H1 (cell line): ENCODE measurements at regions not wholly inside any gene's neighbourhood (a gene's known extent, or its start where the extent isn't known, plus 50 kb on each side); places are given as distances from the start of the nearest gene placed in this dataset.

Experiments
- BRCA1 ChIP-seq: IDR thresholded peaks from 2 replicates; pipeline ENCODE4 v1.6.1; 2012; ENCODE audit warnings: low read depth, low read length, improper control_type of control experiment
- EP300 ChIP-seq, 2 experiments: IDR thresholded peaks; 1 replicate in 1 of 2; 2 replicates in 1 of 2; pipeline ENCODE4 v1.6.1; 2011 to 2012; ENCODE audit warnings: low read depth in 2 of 2, low read length in 2 of 2, mild to moderate bottlenecking in 2 of 2, borderline replicate concordance in 1 of 2, inconsistent platforms in 1 of 2, moderate library complexity in 1 of 2
- SAP30 ChIP-seq: fragments of 300-600 bp; sonication (generic); IDR thresholded peaks from 2 replicates; pipeline ENCODE4 v1.7.1; 2012; ENCODE audit warnings: low read length, moderate library complexity, mild to moderate bottlenecking, inconsistent platforms; ENCODE audit not compliant: insufficient read depth, insufficient replicate concordance
- SIRT6 ChIP-seq: IDR thresholded peaks from one replicate; pipeline ENCODE4 v1.7.1; 2012; ENCODE audit warnings: low read length, inconsistent platforms
- SRF ChIP-seq: IDR thresholded peaks from 2 replicates; pipeline ENCODE4 v1.6.1; 2011; ENCODE audit warnings: mild to moderate bottlenecking, low read depth, low read length, moderate library complexity
- TBP ChIP-seq: IDR thresholded peaks from 2 replicates; pipeline ENCODE4 v1.6.1; 2011; ENCODE audit warnings: low read depth, low read length, improper control_type of control experiment
- TF ChIP-seq, protein P1 (sequence below): fragments of 300-600 bp; sonication (generic); IDR thresholded peaks from 2 replicates; pipeline ENCODE4 v1.7.1; 2012; ENCODE audit warnings: low read length, moderate library complexity, mild to moderate bottlenecking, inconsistent platforms; ENCODE audit not compliant: insufficient replicate concordance
- TF ChIP-seq, protein P2 (sequence below): IDR thresholded peaks from 2 replicates; pipeline ENCODE4 v1.6.1; 2011; ENCODE audit warnings: low read length, improper control_type of control experiment

DNA sequence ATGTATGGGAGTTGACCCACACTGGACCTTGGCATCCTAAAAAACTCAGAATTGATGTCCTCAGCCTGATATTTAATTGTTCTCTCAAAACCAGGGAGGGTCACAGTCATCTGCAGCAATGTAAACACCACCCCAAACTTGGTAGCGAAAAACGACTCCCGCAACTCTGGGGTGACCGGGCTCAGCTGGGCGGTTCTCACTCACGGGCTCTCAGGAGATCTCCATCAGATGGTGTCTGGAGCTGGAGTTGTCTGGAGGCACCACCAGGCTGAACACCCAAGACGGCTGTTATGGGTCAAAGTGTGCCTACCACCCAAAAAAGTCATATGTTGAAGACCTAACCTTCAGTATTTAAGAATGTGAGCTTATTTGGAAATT, 50.9 kb upstream of the NXT1 start (continued):
- TF ChIP-seq, protein P1, sequence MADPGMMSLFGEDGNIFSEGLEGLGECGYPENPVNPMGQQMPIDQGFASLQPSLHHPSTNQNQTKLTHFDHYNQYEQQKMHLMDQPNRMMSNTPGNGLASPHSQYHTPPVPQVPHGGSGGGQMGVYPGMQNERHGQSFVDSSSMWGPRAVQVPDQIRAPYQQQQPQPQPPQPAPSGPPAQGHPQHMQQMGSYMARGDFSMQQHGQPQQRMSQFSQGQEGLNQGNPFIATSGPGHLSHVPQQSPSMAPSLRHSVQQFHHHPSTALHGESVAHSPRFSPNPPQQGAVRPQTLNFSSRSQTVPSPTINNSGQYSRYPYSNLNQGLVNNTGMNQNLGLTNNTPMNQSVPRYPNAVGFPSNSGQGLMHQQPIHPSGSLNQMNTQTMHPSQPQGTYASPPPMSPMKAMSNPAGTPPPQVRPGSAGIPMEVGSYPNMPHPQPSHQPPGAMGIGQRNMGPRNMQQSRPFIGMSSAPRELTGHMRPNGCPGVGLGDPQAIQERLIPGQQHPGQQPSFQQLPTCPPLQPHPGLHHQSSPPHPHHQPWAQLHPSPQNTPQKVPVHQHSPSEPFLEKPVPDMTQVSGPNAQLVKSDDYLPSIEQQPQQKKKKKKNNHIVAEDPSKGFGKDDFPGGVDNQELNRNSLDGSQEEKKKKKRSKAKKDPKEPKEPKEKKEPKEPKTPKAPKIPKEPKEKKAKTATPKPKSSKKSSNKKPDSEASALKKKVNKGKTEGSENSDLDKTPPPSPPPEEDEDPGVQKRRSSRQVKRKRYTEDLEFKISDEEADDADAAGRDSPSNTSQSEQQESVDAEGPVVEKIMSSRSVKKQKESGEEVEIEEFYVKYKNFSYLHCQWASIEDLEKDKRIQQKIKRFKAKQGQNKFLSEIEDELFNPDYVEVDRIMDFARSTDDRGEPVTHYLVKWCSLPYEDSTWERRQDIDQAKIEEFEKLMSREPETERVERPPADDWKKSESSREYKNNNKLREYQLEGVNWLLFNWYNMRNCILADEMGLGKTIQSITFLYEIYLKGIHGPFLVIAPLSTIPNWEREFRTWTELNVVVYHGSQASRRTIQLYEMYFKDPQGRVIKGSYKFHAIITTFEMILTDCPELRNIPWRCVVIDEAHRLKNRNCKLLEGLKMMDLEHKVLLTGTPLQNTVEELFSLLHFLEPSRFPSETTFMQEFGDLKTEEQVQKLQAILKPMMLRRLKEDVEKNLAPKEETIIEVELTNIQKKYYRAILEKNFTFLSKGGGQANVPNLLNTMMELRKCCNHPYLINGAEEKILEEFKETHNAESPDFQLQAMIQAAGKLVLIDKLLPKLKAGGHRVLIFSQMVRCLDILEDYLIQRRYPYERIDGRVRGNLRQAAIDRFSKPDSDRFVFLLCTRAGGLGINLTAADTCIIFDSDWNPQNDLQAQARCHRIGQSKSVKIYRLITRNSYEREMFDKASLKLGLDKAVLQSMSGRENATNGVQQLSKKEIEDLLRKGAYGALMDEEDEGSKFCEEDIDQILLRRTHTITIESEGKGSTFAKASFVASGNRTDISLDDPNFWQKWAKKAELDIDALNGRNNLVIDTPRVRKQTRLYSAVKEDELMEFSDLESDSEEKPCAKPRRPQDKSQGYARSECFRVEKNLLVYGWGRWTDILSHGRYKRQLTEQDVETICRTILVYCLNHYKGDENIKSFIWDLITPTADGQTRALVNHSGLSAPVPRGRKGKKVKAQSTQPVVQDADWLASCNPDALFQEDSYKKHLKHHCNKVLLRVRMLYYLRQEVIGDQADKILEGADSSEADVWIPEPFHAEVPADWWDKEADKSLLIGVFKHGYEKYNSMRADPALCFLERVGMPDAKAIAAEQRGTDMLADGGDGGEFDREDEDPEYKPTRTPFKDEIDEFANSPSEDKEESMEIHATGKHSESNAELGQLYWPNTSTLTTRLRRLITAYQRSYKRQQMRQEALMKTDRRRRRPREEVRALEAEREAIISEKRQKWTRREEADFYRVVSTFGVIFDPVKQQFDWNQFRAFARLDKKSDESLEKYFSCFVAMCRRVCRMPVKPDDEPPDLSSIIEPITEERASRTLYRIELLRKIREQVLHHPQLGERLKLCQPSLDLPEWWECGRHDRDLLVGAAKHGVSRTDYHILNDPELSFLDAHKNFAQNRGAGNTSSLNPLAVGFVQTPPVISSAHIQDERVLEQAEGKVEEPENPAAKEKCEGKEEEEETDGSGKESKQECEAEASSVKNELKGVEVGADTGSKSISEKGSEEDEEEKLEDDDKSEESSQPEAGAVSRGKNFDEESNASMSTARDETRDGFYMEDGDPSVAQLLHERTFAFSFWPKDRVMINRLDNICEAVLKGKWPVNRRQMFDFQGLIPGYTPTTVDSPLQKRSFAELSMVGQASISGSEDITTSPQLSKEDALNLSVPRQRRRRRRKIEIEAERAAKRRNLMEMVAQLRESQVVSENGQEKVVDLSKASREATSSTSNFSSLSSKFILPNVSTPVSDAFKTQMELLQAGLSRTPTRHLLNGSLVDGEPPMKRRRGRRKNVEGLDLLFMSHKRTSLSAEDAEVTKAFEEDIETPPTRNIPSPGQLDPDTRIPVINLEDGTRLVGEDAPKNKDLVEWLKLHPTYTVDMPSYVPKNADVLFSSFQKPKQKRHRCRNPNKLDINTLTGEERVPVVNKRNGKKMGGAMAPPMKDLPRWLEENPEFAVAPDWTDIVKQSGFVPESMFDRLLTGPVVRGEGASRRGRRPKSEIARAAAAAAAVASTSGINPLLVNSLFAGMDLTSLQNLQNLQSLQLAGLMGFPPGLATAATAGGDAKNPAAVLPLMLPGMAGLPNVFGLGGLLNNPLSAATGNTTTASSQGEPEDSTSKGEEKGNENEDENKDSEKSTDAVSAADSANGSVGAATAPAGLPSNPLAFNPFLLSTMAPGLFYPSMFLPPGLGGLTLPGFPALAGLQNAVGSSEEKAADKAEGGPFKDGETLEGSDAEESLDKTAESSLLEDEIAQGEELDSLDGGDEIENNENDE = no peak
- TF ChIP-seq SAP30 = no peak
- no peak for TF ChIP-seq BRCA1
- TF ChIP-seq TBP = no peak
- no peak for TF ChIP-seq SRF
- TF ChIP-seq EP300 (IDR thresholded peaks at IDR 0.05; ENCODE audit: borderline replicate concordance in 1 of 2, low read depth in 2 of 2, low read length in 2 of 2) = no peak
- TF ChIP-seq, protein P2, sequence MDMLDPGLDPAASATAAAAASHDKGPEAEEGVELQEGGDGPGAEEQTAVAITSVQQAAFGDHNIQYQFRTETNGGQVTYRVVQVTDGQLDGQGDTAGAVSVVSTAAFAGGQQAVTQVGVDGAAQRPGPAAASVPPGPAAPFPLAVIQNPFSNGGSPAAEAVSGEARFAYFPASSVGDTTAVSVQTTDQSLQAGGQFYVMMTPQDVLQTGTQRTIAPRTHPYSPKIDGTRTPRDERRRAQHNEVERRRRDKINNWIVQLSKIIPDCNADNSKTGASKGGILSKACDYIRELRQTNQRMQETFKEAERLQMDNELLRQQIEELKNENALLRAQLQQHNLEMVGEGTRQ = no peak
- TF ChIP-seq SIRT6 = no peak
